WTC11 (cell line): ENCODE measurements at regions not wholly inside any gene's neighbourhood (a gene's known extent, or its start where the extent isn't known, plus 50 kb on each side); places are given as distances from the start of the nearest gene placed in this dataset.

Source experiments
- ATAC-seq: fragments of 200-7000 bp; cut with Tn5 transposase; 2 replicates; pipeline ENCODE4 v1.10.0; 2021; ENCODE audit warnings: mild to moderate bottlenecking, moderate library complexity
- CTCF ChIA-PET: fragments of 300-600 bp; sonication (Branson Sonifier 250); formaldehyde crosslinking; loops from one replicate; lab custom pipeline; 2021; ENCODE audit warnings: antibody characterized with exemption; lab: Charles Lee
- POLR2A ChIA-PET: fragments of 350-600 bp; sonication (Branson Sonifier 250); formaldehyde crosslinking; loops from one replicate; lab custom pipeline; 2021; ENCODE audit warnings: antibody characterized with exemption; lab: Charles Lee
- DNase-seq: peaks from one replicate; pipeline ENCODE4 v3.0.0; 2021; ENCODE audit warnings: low spot score
- H3K27ac Mint-ChIP-seq: 2 replicates; pipeline ENCODE4 v1.8.0; 2021; ENCODE audit warnings: mixed read lengths
- H3K27me3 Mint-ChIP-seq: 2 replicates; pipeline ENCODE4 v1.8.0; 2021; ENCODE audit warnings: low read depth, mild to moderate bottlenecking, moderate library complexity, mixed read lengths
- H3K36me3 Mint-ChIP-seq: 2 replicates; pipeline ENCODE4 v1.8.0; 2021; ENCODE audit warnings: mixed read lengths
- H3K4me1 Mint-ChIP-seq: 2 replicates; pipeline ENCODE4 v1.8.0; 2022; ENCODE audit warnings: mixed read lengths
- H3K4me3 Mint-ChIP-seq: 2 replicates; pipeline ENCODE4 v1.8.0; 2021; ENCODE audit warnings: mild to moderate bottlenecking, moderate library complexity, mixed read lengths
- H3K9me3 Mint-ChIP-seq: 2 replicates; pipeline ENCODE4 v1.8.0; 2021; ENCODE audit warnings: mixed read lengths
- AR ChIP-seq: fragments of 250-450 bp; sonication (Bioruptor Pico); IDR thresholded peaks from 2 replicates; pipeline ENCODE4 v1.9.0; 2021; ENCODE audit warnings: mild to moderate bottlenecking
- E2F5 ChIP-seq: sonication (generic); formaldehyde crosslinking; IDR thresholded peaks from 2 replicates; pipeline ENCODE4 v1.8.1; 2022; ENCODE audit warnings: mild to moderate bottlenecking, moderate library complexity, missing genetic modification reagents
- ELF4 ChIP-seq: sonication (generic); formaldehyde crosslinking; IDR thresholded peaks from 2 replicates; pipeline ENCODE4 v1.8.1; 2022; ENCODE audit warnings: low read depth, mild to moderate bottlenecking, moderate library complexity, missing genetic modification reagents
- EMX1 ChIP-seq: fragments of 250-450 bp; sonication (Bioruptor Pico); IDR thresholded peaks from 2 replicates; pipeline ENCODE4 v1.8.0; 2021; ENCODE audit warnings: mild to moderate bottlenecking
- ESRRA ChIP-seq: sonication (generic); formaldehyde crosslinking; IDR thresholded peaks from 2 replicates; pipeline ENCODE4 v1.8.1; 2022; ENCODE audit warnings: mild to moderate bottlenecking, missing genetic modification reagents, borderline replicate concordance
- FOXJ3 ChIP-seq: sonication (generic); formaldehyde crosslinking; IDR thresholded peaks from 2 replicates; pipeline ENCODE4 v1.9.0; 2021; ENCODE audit warnings: missing genetic modification reagents, mild to moderate bottlenecking, borderline replicate concordance
- FOXP1 ChIP-seq: sonication (generic); formaldehyde crosslinking; IDR thresholded peaks from 2 replicates; pipeline ENCODE4 v1.8.0; 2022; ENCODE audit warnings: missing genetic modification reagents, mild to moderate bottlenecking, moderate library complexity, borderline replicate concordance
- GABPB1 ChIP-seq: sonication (generic); formaldehyde crosslinking; IDR thresholded peaks from 2 replicates; pipeline ENCODE4 v1.8.1; 2023; ENCODE audit warnings: mild to moderate bottlenecking, missing genetic modification reagents
- GRHL2 ChIP-seq: fragments of 250-450 bp; sonication (Bioruptor Pico); IDR thresholded peaks from 2 replicates; pipeline ENCODE4 v1.8.0; 2022; ENCODE audit warnings: mild to moderate bottlenecking, moderate library complexity; ENCODE audit not compliant: insufficient replicate concordance, severe bottlenecking
- KAT7 ChIP-seq: sonication (generic); formaldehyde crosslinking; IDR thresholded peaks from 2 replicates; pipeline ENCODE4 v1.8.1; 2023; ENCODE audit warnings: missing genetic modification reagents, mild to moderate bottlenecking, borderline replicate concordance
- MAX ChIP-seq: sonication (generic); formaldehyde crosslinking; IDR thresholded peaks from 2 replicates; pipeline ENCODE4 v1.8.0; 2022; ENCODE audit warnings: mild to moderate bottlenecking, missing genetic modification reagents
- NFATC4 ChIP-seq: fragments of 250-450 bp; sonication (Bioruptor Pico); IDR thresholded peaks from 2 replicates; pipeline ENCODE4 v1.9.0; 2021; ENCODE audit warnings: mild to moderate bottlenecking
- NFYB ChIP-seq: sonication (generic); formaldehyde crosslinking; conservative IDR thresholded peaks from 2 replicates; pipeline ENCODE4 v1.8.0; 2022; ENCODE audit warnings: low read depth, missing genetic modification reagents
- NR2C2 ChIP-seq: sonication (generic); formaldehyde crosslinking; IDR thresholded peaks from 2 replicates; pipeline ENCODE4 v1.8.0; 2022; ENCODE audit warnings: mild to moderate bottlenecking, missing genetic modification reagents
- SMAD3 ChIP-seq: sonication (generic); formaldehyde crosslinking; IDR thresholded peaks from 2 replicates; pipeline ENCODE4 v1.8.0; 2022; ENCODE audit warnings: missing genetic modification reagents, mild to moderate bottlenecking, borderline replicate concordance
- TCF7 ChIP-seq: sonication (generic); formaldehyde crosslinking; IDR thresholded peaks from 2 replicates; pipeline ENCODE4 v1.8.0; 2022; ENCODE audit warnings: mild to moderate bottlenecking, low read depth, missing genetic modification reagents, moderate library complexity
- TEAD1 ChIP-seq: sonication (generic); formaldehyde crosslinking; IDR thresholded peaks from 2 replicates; pipeline ENCODE4 v1.8.0; 2022; ENCODE audit warnings: mild to moderate bottlenecking, missing genetic modification reagents
- ZNF281 ChIP-seq: sonication (generic); formaldehyde crosslinking; IDR thresholded peaks from 2 replicates; pipeline ENCODE4 v1.8.0; 2023; ENCODE audit warnings: mild to moderate bottlenecking, missing genetic modification reagents
- ZNF512 ChIP-seq: sonication (generic); formaldehyde crosslinking; IDR thresholded peaks from 2 replicates; pipeline ENCODE4 v1.8.1; 2022; ENCODE audit warnings: missing genetic modification reagents, borderline replicate concordance
- ZNF671 ChIP-seq: fragments of 250-450 bp; sonication (Bioruptor Pico); IDR thresholded peaks from 2 replicates; pipeline ENCODE4 v1.8.0; 2021; ENCODE audit warnings: mild to moderate bottlenecking
- TF ChIP-seq, protein P1 (sequence below): sonication (generic); formaldehyde crosslinking; IDR thresholded peaks from 2 replicates; pipeline ENCODE4 v1.8.1; 2022; ENCODE audit warnings: mild to moderate bottlenecking, missing genetic modification reagents, moderate library complexity, borderline replicate concordance
- TF ChIP-seq, protein P2 (sequence below): fragments of 250-450 bp; sonication (Bioruptor Pico); IDR thresholded peaks from 2 replicates; pipeline ENCODE4 v1.9.0; 2021; ENCODE audit warnings: moderate library complexity, mild to moderate bottlenecking, inconsistent platforms, borderline replicate concordance
- TF ChIP-seq, protein P3 (sequence below): sonication (generic); formaldehyde crosslinking; IDR thresholded peaks from 2 replicates; pipeline ENCODE4 v1.8.1; 2023; ENCODE audit warnings: mild to moderate bottlenecking, missing genetic modification reagents, moderate library complexity

DNA sequence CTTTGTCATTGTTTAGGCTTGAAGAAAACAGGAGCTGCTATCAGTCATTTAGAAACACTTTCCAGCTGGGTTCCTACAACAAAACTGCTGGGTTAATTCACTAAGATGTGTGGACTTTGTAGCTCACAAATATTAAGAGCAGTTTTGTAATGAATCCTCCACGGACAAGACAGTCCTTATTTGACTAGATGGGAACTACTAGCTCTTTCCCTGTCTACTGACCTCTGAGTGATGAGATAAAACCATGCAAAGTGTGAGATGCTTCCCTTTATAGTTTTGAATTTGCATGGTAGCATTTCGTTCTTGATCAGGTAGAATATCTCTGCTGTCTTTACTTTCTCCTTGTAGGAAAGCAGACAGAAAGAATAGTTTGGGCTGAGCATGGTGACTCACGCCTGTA lies 72.9 kb upstream of the STXBP6 start (continued):
- TF ChIP-seq ZNF281 (CRISPR knock-in tag) (no peak), ELF4 (CRISPR knock-in tag) (no peak), NFATC4 (CRISPR knock-in tag) (no peak), GRHL2 (no peak), FOXP1 (CRISPR knock-in tag) (no peak), E2F5 (no peak)
- TF ChIP-seq, all 79 proteins: peak for 0

DNA sequence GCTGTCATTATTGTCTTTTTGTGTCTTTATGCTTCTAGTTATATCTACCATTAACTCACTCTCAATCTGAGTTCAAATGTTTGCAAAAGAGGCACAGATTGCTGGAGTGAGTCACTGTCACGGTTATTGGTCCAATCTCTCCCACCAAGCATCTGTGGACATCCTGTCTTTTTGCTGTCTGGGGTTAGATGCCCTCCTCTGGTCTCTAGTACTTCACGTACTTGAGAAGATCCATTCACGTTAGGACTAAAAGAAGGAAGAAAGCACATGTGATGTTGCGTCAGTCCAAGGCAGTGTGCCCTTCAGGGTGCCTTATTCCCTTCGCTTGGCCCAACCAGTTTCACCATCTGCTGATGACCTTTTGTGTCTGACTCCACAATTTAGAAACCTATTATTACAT lies 72.3 kb upstream of the STXBP6 start:
- Mint-ChIP-seq H3K27me3 (no peaks in the 10 kb centered on the region; the same call in 1 of the 2 replicates), H3K4me3 (no peak overlapping the region), H3K4me1 (peaks cover 3% of the 10 kb centered on the region; the same call in 1 of the 2 replicates), H3K27ac (no peak overlapping the region), H3K36me3 (no peaks in the 10 kb centered on the region), H3K9me3 (no peaks in the 10 kb centered on the region)
- ChIA-PET POLR2A (no interaction called here), CTCF (no interaction called here)
- DNase-seq (no peak), ATAC-seq (no peak)
- no peak for TF ChIP-seq KAT7
- no peak for TF ChIP-seq TEAD1 (CRISPR knock-in tag)
- TF ChIP-seq NR2C2 (CRISPR knock-in tag), result no peak
- TF ChIP-seq, protein P1, sequence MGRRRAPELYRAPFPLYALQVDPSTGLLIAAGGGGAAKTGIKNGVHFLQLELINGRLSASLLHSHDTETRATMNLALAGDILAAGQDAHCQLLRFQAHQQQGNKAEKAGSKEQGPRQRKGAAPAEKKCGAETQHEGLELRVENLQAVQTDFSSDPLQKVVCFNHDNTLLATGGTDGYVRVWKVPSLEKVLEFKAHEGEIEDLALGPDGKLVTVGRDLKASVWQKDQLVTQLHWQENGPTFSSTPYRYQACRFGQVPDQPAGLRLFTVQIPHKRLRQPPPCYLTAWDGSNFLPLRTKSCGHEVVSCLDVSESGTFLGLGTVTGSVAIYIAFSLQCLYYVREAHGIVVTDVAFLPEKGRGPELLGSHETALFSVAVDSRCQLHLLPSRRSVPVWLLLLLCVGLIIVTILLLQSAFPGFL (CRISPR knock-in tag), result no peak
- TF ChIP-seq E2F5, result no peak
- no peak for TF ChIP-seq MAX (CRISPR knock-in tag)
- TF ChIP-seq, protein P2, sequence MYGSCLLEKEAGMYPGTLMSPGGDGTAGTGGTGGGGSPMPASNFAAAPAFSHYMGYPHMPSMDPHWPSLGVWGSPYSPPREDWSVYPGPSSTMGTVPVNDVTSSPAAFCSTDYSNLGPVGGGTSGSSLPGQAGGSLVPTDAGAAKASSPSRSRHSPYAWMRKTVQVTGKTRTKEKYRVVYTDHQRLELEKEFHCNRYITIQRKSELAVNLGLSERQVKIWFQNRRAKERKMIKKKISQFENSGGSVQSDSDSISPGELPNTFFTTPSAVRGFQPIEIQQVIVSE (CRISPR knock-in tag), result no peak
- no peak for TF ChIP-seq TCF7 (CRISPR knock-in tag)
- TF ChIP-seq, protein P3, sequence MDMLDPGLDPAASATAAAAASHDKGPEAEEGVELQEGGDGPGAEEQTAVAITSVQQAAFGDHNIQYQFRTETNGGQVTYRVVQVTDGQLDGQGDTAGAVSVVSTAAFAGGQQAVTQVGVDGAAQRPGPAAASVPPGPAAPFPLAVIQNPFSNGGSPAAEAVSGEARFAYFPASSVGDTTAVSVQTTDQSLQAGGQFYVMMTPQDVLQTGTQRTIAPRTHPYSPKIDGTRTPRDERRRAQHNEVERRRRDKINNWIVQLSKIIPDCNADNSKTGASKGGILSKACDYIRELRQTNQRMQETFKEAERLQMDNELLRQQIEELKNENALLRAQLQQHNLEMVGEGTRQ, result no peak
- TF ChIP-seq GABPB1 (CRISPR knock-in tag), result no peak
- TF ChIP-seq ZNF671, result no peak
- no peak for TF ChIP-seq ZNF512
- no peak for TF ChIP-seq ESRRA
- TF ChIP-seq EMX1 (CRISPR knock-in tag), result no peak
- TF ChIP-seq FOXJ3 (CRISPR knock-in tag), result no peak
- no peak for TF ChIP-seq AR (CRISPR knock-in tag)
- TF ChIP-seq NFYB (CRISPR knock-in tag), result no peak
- no peak for TF ChIP-seq SMAD3
